B cell (primary cell): ENCODE measurements at regions not wholly inside any gene's neighbourhood (a gene's known extent, or its start where the extent isn't known, plus 50 kb on each side); places are given as distances from the start of the nearest gene placed in this dataset.

Source experiments
- ATAC-seq: fragments of 200-7000 bp; cut with Tn5 transposase; one replicate; pipeline ENCODE4 v1.10.0; 2021; ENCODE audit warnings: low read depth, mild to moderate bottlenecking, moderate number of reproducible peaks, moderate library complexity
- CTCF ChIA-PET: fragments of 350-600 bp; sonication (Branson Sonifier 250); formaldehyde crosslinking; loops from one replicate; lab custom pipeline; 2021; ENCODE audit warnings: antibody characterized with exemption, inconsistent platforms; lab: Charles Lee
- POLR2A ChIA-PET: fragments of 350-600 bp; sonication (Branson Sonifier 250); formaldehyde crosslinking; loops from one replicate; lab custom pipeline; 2021; ENCODE audit warnings: antibody characterized with exemption; lab: Charles Lee
- DNase-seq: peaks from one replicate; pipeline ENCODE4 v3.0.0; 2013
- H2AFZ ChIP-seq: 2 replicates; pipeline ENCODE4 v1.6.1; 2012; ENCODE audit warnings: mild to moderate bottlenecking, low read depth, low read length; ENCODE audit not compliant: insufficient read depth, poor library complexity, severe bottlenecking
- H3K27ac ChIP-seq, 2 donors: 1 replicate in 1 of 2; 2 replicates in 1 of 2; pipeline ENCODE4 v1.5.1; 2012 to 2013; ENCODE audit warnings: low read length in 2 of 2, mild to moderate bottlenecking in 2 of 2, moderate library complexity in 1 of 2
- H3K27me3 ChIP-seq, 4 experiments: fragments of 200-600 bp in 1 of 4; sonication (generic) in 1 of 4; replicated peaks in 1 of 4; 1 replicate in 2 of 4; 2 replicates in 2 of 4; pipeline versions ENCODE4 v1.6.1 to v1.7.0; 2013 to 2016; ENCODE audit warnings: low read length in 3 of 4, mild to moderate bottlenecking in 2 of 4, mixed read lengths in 1 of 4, moderate library complexity in 1 of 4; ENCODE audit not compliant: insufficient read depth in 4 of 4, control insufficient read depth in 3 of 4; ENCODE audit errors: control extremely low read depth in 1 of 4
- H3K36me3 ChIP-seq, 2 experiments: replicated peaks in 1 of 2; 1 replicate in 1 of 2; 2 replicates in 1 of 2; pipeline versions ENCODE4 v1.6.1 to v1.7.1; 2013; ENCODE audit warnings: low read length in 1 of 2; ENCODE audit not compliant: insufficient read depth in 2 of 2, control insufficient read depth in 1 of 2; ENCODE audit errors: control extremely low read depth in 1 of 2, extremely low read depth in 1 of 2
- H3K4me1 ChIP-seq, 2 donors: fragments of 200-600 bp in 1 of 2; sonication (generic) in 1 of 2; 1 replicate in 1 of 2; 2 replicates in 1 of 2; pipeline versions ENCODE4 v1.5.1 to v1.6.1; 2013 to 2017; ENCODE audit warnings: low read length in 2 of 2; ENCODE audit not compliant: control insufficient read depth in 2 of 2, insufficient read depth in 2 of 2
- H3K4me2 ChIP-seq: replicated peaks from 2 replicates; pipeline ENCODE3; 2012; ENCODE audit warnings: mild to moderate bottlenecking, low read depth, low read length; ENCODE audit not compliant: poor library complexity, severe bottlenecking
- H3K4me3 ChIP-seq, 5 experiments: fragments of 200-600 bp in 1 of 5; sonication (generic) in 1 of 5; 1 replicate in 3 of 5; 2 replicates in 2 of 5; pipeline versions ENCODE4 v1.5.1 to v1.7.0; 2011 to 2016; ENCODE audit warnings: low read length in 4 of 5, mild to moderate bottlenecking in 4 of 5, low read depth in 2 of 5, control low read depth in 1 of 5, moderate library complexity in 1 of 5; ENCODE audit not compliant: insufficient read depth in 1 of 5; ENCODE audit errors: control extremely low read depth in 1 of 5, extremely low read depth in 1 of 5
- H3K79me2 ChIP-seq: fragments of 200-600 bp; sonication (generic); one replicate; pipeline ENCODE4 v1.6.0; 2016; ENCODE audit warnings: low read length; ENCODE audit not compliant: control insufficient read depth, insufficient read depth
- H3K9ac ChIP-seq: fragments of 200-600 bp; sonication (generic); 2 replicates; pipeline ENCODE4 v1.6.1; 2017; ENCODE audit warnings: mild to moderate bottlenecking, low read length, moderate library complexity
- H3K9me3 ChIP-seq, 3 donors: one replicate each; pipeline versions ENCODE4 v1.6.1 to v1.7.1; 2013; ENCODE audit warnings: low read length in 2 of 3; ENCODE audit not compliant: control insufficient read depth in 2 of 3, insufficient read depth in 1 of 3; ENCODE audit errors: control extremely low read depth in 1 of 3
- H4K20me1 ChIP-seq: 2 replicates; pipeline ENCODE4 v1.6.0; 2012; ENCODE audit warnings: mild to moderate bottlenecking, low read length; ENCODE audit not compliant: insufficient read depth, control insufficient read depth, poor library complexity, severe bottlenecking
- H3K27ac Mint-ChIP-seq: one replicate; pipeline ENCODE4 v1.8.0; 2021; ENCODE audit warnings: mixed read lengths
- H3K27me3 Mint-ChIP-seq: one replicate; pipeline ENCODE4 v1.8.0; 2021; ENCODE audit warnings: mixed read lengths
- H3K4me1 Mint-ChIP-seq: one replicate; pipeline ENCODE4 v1.8.0; 2021; ENCODE audit warnings: mixed read lengths
- H3K4me3 Mint-ChIP-seq: one replicate; pipeline ENCODE4 v1.8.0; 2021; ENCODE audit warnings: mixed read lengths
- H3K9me3 Mint-ChIP-seq: one replicate; pipeline ENCODE4 v1.8.0; 2022; ENCODE audit warnings: mixed read lengths; ENCODE audit not compliant: insufficient read depth
- CTCF ChIP-seq: fragments of 200-600 bp; IDR thresholded peaks from one replicate; pipeline ENCODE4 v1.8.0; 2022; ENCODE audit warnings: antibody characterized with exemption, mild to moderate bottlenecking
- EZH2 ChIP-seq: IDR thresholded peaks from 2 replicates; pipeline ENCODE4 v1.6.1; 2012; ENCODE audit warnings: borderline replicate concordance, low read depth, mild to moderate bottlenecking, moderate library complexity, low read length; ENCODE audit not compliant: insufficient read depth, poor library complexity, severe bottlenecking
- WGBS: methylation state at CpG from one replicate; pipeline ENCODE4 v1.1.5; 2013; ENCODE audit warnings: missing lambda C conversion rate; ENCODE audit not compliant: insufficient coverage; 5-methylcytosine and 5-hydroxymethylcytosine counted together
- intact Hi-C: fragments of 100-400 bp; cut with micrococcal nuclease; formaldehyde crosslinking; loops from one replicate; pipeline ENCODE4 v1.10.0; 2022

- no peak overlapping the region for H2AFZ ChIP-seq
- peaks cover 10% of the 10 kb centered on the region for H4K20me1 ChIP-seq
- no peaks in the 10 kb centered on the region for H3K27me3 ChIP-seq
- no peak overlapping the region for H3K27ac ChIP-seq
- ChIA-PET CTCF (no interaction called here), POLR2A (no interaction called here)
- ATAC-seq (no peak), DNase-seq (no peak)
- Mint-ChIP-seq H3K4me1 (no peaks in the 10 kb centered on the region), H3K9me3 (no peaks in the 10 kb centered on the region), H3K27me3 (peaks cover 3% of the 10 kb centered on the region), H3K4me3 (no peak overlapping the region), H3K27ac (no peak overlapping the region)
- H3K4me2 ChIP-seq = no peak overlapping the region
- H3K9me3 ChIP-seq = peaks cover 0 to 7% (median 0%) of the 10 kb centered on the region in 3 donors
- 100% methylated on average over 4 of the region's 4 CpGs for WGBS
- H3K79me2 ChIP-seq = peaks cover 2% of the 10 kb centered on the region
- intact Hi-C loops = no loop called here
- TF ChIP-seq CTCF (no peak), EZH2 (no peak)
- no peak overlapping the region for H3K4me3 ChIP-seq
- H3K36me3 ChIP-seq = peaks cover 0 to 5% of the 10 kb centered on the region in 2 experiments
- no peaks in the 10 kb centered on the region for H3K4me1 ChIP-seq
- no peak overlapping the region for H3K9ac ChIP-seq
These were observed 64.3 kb upstream of the ANTXRL start for GRCh38 chr10:46222364-46222935.

- ChIA-PET CTCF (interaction anchor here (0.7 kb wide), 1 partner anchor 9 kb away, joined by 3 read pairs; no protein-coding TSS in a partner anchor), POLR2A (no interaction called here)
- Histone ChIP-seq H2AFZ (no peak overlapping the region), H3K4me2 (no peak overlapping the region), H3K9ac (no peak overlapping the region), H3K4me3 (no peak overlapping the region), H3K27me3 (no peaks in the 10 kb centered on the region), H4K20me1 (peaks cover 16% of the 10 kb centered on the region), H3K27ac (no peak overlapping the region), H3K36me3 (peaks cover 0 to 5% of the 10 kb centered on the region in 2 experiments), H3K79me2 (peaks cover 9% of the 10 kb centered on the region), H3K9me3 (peaks cover 0 to 7% (median 0%) of the 10 kb centered on the region in 3 donors), H3K4me1 (no peaks in the 10 kb centered on the region)
- Mint-ChIP-seq H3K4me1 (peaks cover 3% of the 10 kb centered on the region), H3K4me3 (no peak overlapping the region), H3K9me3 (no peaks in the 10 kb centered on the region), H3K27ac (no peak overlapping the region), H3K27me3 (peaks cover under 1% of the 10 kb centered on the region)
- DNase-seq (no peak), ATAC-seq (no peak)
- 88% methylated on average over 4 of the region's 5 CpGs for WGBS
- TF ChIP-seq CTCF (peak; percentile 16), EZH2 (no peak)
- intact Hi-C loops = no loop called here
These were observed 63.7 kb upstream of the ANTXRL start for GRCh38 chr10:46223064-46223480.
